ENCODE measurements at regions not wholly inside any gene's neighbourhood (a gene's known extent, or its start where the extent isn't known, plus 50 kb on each side); places are given as distances from the start of the nearest gene placed in this dataset.

- Histone ChIP-seq H3K4me1 (ENCODE audit: control insufficient read depth in 2 of 3, insufficient read depth in 2 of 3, low read depth in 1 of 3, low read length in 3 of 3) (peaks cover 0 to 9% (median 0%) of the 10 kb centered on the region in 3 donors), H3K27me3 (ENCODE audit: control insufficient read depth, insufficient read depth, low read length) (no peaks in the 10 kb centered on the region), H3K9me3 (ENCODE audit: control insufficient read depth in 2 of 3, insufficient read depth in 1 of 3, low read length in 3 of 3) (no peaks in the 10 kb centered on the region), H3K36me3 (ENCODE audit: control insufficient read depth in 2 of 3, insufficient read depth in 3 of 3, low read length in 3 of 3) (no peaks in the 10 kb centered on the region), H3K4me3 (ENCODE audit: low read length in 3 of 3) (no peak overlapping the region), H3K9ac (ENCODE audit: low read length in 3 of 3) (no peak overlapping the region), H3K27ac (ENCODE audit: low read depth in 2 of 2, low read length in 2 of 2) (no peak overlapping the region)
- intact Hi-C loops (cut with DNase I) = no loop called here
- TF ChIP-seq, protein P1, sequence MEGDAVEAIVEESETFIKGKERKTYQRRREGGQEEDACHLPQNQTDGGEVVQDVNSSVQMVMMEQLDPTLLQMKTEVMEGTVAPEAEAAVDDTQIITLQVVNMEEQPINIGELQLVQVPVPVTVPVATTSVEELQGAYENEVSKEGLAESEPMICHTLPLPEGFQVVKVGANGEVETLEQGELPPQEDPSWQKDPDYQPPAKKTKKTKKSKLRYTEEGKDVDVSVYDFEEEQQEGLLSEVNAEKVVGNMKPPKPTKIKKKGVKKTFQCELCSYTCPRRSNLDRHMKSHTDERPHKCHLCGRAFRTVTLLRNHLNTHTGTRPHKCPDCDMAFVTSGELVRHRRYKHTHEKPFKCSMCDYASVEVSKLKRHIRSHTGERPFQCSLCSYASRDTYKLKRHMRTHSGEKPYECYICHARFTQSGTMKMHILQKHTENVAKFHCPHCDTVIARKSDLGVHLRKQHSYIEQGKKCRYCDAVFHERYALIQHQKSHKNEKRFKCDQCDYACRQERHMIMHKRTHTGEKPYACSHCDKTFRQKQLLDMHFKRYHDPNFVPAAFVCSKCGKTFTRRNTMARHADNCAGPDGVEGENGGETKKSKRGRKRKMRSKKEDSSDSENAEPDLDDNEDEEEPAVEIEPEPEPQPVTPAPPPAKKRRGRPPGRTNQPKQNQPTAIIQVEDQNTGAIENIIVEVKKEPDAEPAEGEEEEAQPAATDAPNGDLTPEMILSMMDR (IDR thresholded peaks at IDR 0.05; ENCODE audit: borderline replicate concordance, extremely low read depth, insufficient read depth) = no peak
- FAIRE-seq (no peak), DNase-seq (peak in 3 of 5 donors; percentile 50 to 78 (median 63))
Measured at GRCh38 chr20:48538058-48538825, 289.6 kb downstream of the PREX1 start.

GRCh38 chr20:48536206-48536605 is 291.6 kb downstream of the PREX1 start:
- Histone ChIP-seq H3K4me3 (ENCODE audit: low read length in 3 of 3) (no peak overlapping the region), H3K9me3 (ENCODE audit: control insufficient read depth in 2 of 3, insufficient read depth in 1 of 3, low read length in 3 of 3) (no peaks in the 10 kb centered on the region), H3K27me3 (ENCODE audit: control insufficient read depth, insufficient read depth, low read length) (no peaks in the 10 kb centered on the region), H3K27ac (ENCODE audit: low read depth in 2 of 2, low read length in 2 of 2) (no peak overlapping the region), H3K4me1 (ENCODE audit: control insufficient read depth in 2 of 3, insufficient read depth in 2 of 3, low read depth in 1 of 3, low read length in 3 of 3) (peaks cover 0 to 5% (median 0%) of the 10 kb centered on the region in 3 donors), H3K9ac (ENCODE audit: low read length in 3 of 3) (no peak overlapping the region), H3K36me3 (ENCODE audit: control insufficient read depth in 2 of 3, insufficient read depth in 3 of 3, low read length in 3 of 3) (no peaks in the 10 kb centered on the region)
- TF ChIP-seq, protein P1 (IDR thresholded peaks at IDR 0.05; ENCODE audit: borderline replicate concordance, extremely low read depth, insufficient read depth) = no peak
- FAIRE-seq (no peak), DNase-seq (no peak)
- intact Hi-C loops (cut with DNase I) = no loop called here

- H3K27ac ChIP-seq (ENCODE audit: low read depth in 2 of 2, low read length in 2 of 2) = no peak overlapping the region
- intact Hi-C loops (cut with DNase I) = no loop called here
Measured at GRCh38 chr20:48535556-48535955, 292.2 kb downstream of the PREX1 start.

More at GRCh38 chr20:48535556-48535955, 292.2 kb downstream of the PREX1 start:
- no peak for DNase-seq
- FAIRE-seq = no peak
- H3K4me1 ChIP-seq (ENCODE audit: control insufficient read depth in 2 of 3, insufficient read depth in 2 of 3, low read depth in 1 of 3, low read length in 3 of 3) = peaks cover 0 to 4% (median 0%) of the 10 kb centered on the region in 3 donors
- no peak overlapping the region for H3K9ac ChIP-seq (ENCODE audit: low read length in 3 of 3)
- H3K27me3 ChIP-seq (ENCODE audit: control insufficient read depth, insufficient read depth, low read length) = no peaks in the 10 kb centered on the region
- no peak overlapping the region for H3K4me3 ChIP-seq (ENCODE audit: low read length in 3 of 3)
- TF ChIP-seq, protein P1 (IDR thresholded peaks at IDR 0.05; ENCODE audit: borderline replicate concordance, extremely low read depth, insufficient read depth) = no peak
- no peaks in the 10 kb centered on the region for H3K9me3 ChIP-seq (ENCODE audit: control insufficient read depth in 2 of 3, insufficient read depth in 1 of 3, low read length in 3 of 3)
- H3K36me3 ChIP-seq (ENCODE audit: control insufficient read depth in 2 of 3, insufficient read depth in 3 of 3, low read length in 3 of 3) = no peaks in the 10 kb centered on the region
